Panc1 (cell line): ENCODE measurements at regions not wholly inside any gene's neighbourhood (a gene's known extent, or its start where the extent isn't known, plus 50 kb on each side); places are given as distances from the start of the nearest gene placed in this dataset.

Source experiments
- ATAC-seq: fragments of 200-7000 bp; cut with Tn5 transposase; 2 replicates; pipeline ENCODE4 v1.9.1; 2020; ENCODE audit warnings: mild to moderate bottlenecking, moderate library complexity
- BruUV-seq: library from RNA; stranded (reverse); fragments of 400-500 nt; replicated peaks from 2 replicates; lab custom pipeline; 2021; lab: Mats Ljungman, UMichigan
- CTCF ChIA-PET: fragments of 300-600 bp; sonication (Branson Sonifier 250); formaldehyde crosslinking; loops from one replicate; lab custom pipeline; 2022; ENCODE audit warnings: antibody characterized with exemption; lab: Charles Lee
- POLR2A ChIA-PET: fragments of 300-600 bp; sonication (Branson Sonifier 250); formaldehyde crosslinking; loops from one replicate; lab custom pipeline; 2022; ENCODE audit warnings: antibody characterized with exemption; lab: Charles Lee
- DNase-seq: peaks from one replicate; pipeline ENCODE4 v3.0.0-alpha.2; 2010; ENCODE audit warnings: low read depth, low spot score
- H3K27ac ChIP-seq: 2 replicates; pipeline ENCODE4 v1.5.1; 2011; ENCODE audit warnings: mild to moderate bottlenecking, low read length, inconsistent platforms
- H3K27me3 ChIP-seq: fragments of 200-500 bp; sonication (Bioruptor generic); 2 replicates; pipeline ENCODE4 v1.6.0; 2014; ENCODE audit warnings: low read length, inconsistent platforms; ENCODE audit not compliant: control insufficient read depth, insufficient read depth
- H3K36me3 ChIP-seq: fragments of 200-500 bp; sonication (Bioruptor generic); 2 replicates; pipeline ENCODE4 v1.5.1; 2014; ENCODE audit warnings: inconsistent platforms, mild to moderate bottlenecking, low read length, moderate library complexity; ENCODE audit not compliant: control insufficient read depth, insufficient read depth
- H3K4me1 ChIP-seq: 2 replicates; pipeline ENCODE4 v1.5.1; 2011; ENCODE audit warnings: inconsistent platforms, mild to moderate bottlenecking, low read length, moderate library complexity; ENCODE audit not compliant: control insufficient read depth, insufficient read depth
- H3K4me3 ChIP-seq, 2 experiments: 2 replicates each; pipeline ENCODE4 v1.5.1; 2011 to 2012; ENCODE audit warnings: low read depth in 2 of 2, low read length in 2 of 2, mild to moderate bottlenecking in 2 of 2, inconsistent platforms in 1 of 2, moderate library complexity in 1 of 2
- H3K9me3 ChIP-seq: fragments of 200-500 bp; sonication (Bioruptor generic); 2 replicates; pipeline ENCODE4 v1.5.1; 2014; ENCODE audit warnings: low read depth, mild to moderate bottlenecking, inconsistent platforms, low read length, moderate library complexity; ENCODE audit not compliant: control insufficient read depth, insufficient read depth
- POLR2AphosphoS5 ChIP-seq: IDR thresholded peaks from 2 replicates; pipeline ENCODE4 v1.6.1; 2012; ENCODE audit warnings: mild to moderate bottlenecking, low read depth, low read length, moderate library complexity
- SIN3A ChIP-seq: IDR thresholded peaks from 2 replicates; pipeline ENCODE4 v1.6.1; 2012; ENCODE audit warnings: low read depth, mild to moderate bottlenecking, low read length, moderate library complexity, borderline replicate concordance; ENCODE audit not compliant: insufficient read depth
- TCF7L2 ChIP-seq: IDR thresholded peaks from 2 replicates; pipeline ENCODE4 v1.6.1; 2011; ENCODE audit warnings: mild to moderate bottlenecking, low read depth, low read length, inconsistent platforms
- in situ Hi-C: cut with HindIII; loops from 2 replicates; pipeline ENCODE4 v1.10.0; 2016; ENCODE audit warnings: low sequenced_read_pairs, low pct_unique_long_range_greater_than_20kb
- intact Hi-C: fragments of 100-400 bp; cut with micrococcal nuclease; formaldehyde crosslinking; loops from one replicate; pipeline ENCODE4 v1.10.0; 2022; ENCODE audit not compliant: unreplicated experiment
- TF ChIP-seq, protein P1 (sequence below), 2 experiments: IDR thresholded peaks; 2 replicates each; pipeline ENCODE4 v1.6.1; 2011 to 2012; ENCODE audit warnings: low read depth in 2 of 2, control low read depth in 1 of 2, low read length in 1 of 2, mild to moderate bottlenecking in 1 of 2, moderate library complexity in 1 of 2; ENCODE audit not compliant: insufficient read depth in 1 of 2
- TF ChIP-seq, protein P2 (sequence below): fragments of 450-650 bp; IDR thresholded peaks from 2 replicates; pipeline ENCODE4 v1.5.1; 2017; ENCODE audit warnings: mild to moderate bottlenecking

DNA sequence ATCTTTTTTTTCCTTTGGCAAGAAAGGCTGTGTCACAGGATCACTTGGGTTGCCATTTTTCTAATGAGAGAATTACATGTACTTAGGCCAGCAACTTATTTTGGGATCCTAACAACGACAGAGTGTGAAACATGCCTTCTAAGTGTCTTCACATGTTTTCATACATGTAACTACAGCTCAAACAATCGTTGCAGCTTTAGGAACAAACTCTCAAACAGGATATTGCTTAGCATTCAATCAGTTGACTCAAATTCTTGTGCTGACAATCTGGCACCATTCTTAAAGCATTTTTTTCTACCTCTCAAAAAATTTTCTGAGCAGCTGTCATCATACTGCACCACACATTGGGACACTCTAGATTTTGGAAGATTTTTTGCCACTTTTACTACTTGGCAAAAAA is 435.5 kb downstream of the HINT1 start:
- TF ChIP-seq, protein P1, sequence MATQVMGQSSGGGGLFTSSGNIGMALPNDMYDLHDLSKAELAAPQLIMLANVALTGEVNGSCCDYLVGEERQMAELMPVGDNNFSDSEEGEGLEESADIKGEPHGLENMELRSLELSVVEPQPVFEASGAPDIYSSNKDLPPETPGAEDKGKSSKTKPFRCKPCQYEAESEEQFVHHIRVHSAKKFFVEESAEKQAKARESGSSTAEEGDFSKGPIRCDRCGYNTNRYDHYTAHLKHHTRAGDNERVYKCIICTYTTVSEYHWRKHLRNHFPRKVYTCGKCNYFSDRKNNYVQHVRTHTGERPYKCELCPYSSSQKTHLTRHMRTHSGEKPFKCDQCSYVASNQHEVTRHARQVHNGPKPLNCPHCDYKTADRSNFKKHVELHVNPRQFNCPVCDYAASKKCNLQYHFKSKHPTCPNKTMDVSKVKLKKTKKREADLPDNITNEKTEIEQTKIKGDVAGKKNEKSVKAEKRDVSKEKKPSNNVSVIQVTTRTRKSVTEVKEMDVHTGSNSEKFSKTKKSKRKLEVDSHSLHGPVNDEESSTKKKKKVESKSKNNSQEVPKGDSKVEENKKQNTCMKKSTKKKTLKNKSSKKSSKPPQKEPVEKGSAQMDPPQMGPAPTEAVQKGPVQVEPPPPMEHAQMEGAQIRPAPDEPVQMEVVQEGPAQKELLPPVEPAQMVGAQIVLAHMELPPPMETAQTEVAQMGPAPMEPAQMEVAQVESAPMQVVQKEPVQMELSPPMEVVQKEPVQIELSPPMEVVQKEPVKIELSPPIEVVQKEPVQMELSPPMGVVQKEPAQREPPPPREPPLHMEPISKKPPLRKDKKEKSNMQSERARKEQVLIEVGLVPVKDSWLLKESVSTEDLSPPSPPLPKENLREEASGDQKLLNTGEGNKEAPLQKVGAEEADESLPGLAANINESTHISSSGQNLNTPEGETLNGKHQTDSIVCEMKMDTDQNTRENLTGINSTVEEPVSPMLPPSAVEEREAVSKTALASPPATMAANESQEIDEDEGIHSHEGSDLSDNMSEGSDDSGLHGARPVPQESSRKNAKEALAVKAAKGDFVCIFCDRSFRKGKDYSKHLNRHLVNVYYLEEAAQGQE (IDR thresholded peaks at IDR 0.05; ENCODE audit: insufficient read depth in 1 of 2, low read depth in 2 of 2, low read length in 1 of 2), result no peak
- TF ChIP-seq, protein P2, sequence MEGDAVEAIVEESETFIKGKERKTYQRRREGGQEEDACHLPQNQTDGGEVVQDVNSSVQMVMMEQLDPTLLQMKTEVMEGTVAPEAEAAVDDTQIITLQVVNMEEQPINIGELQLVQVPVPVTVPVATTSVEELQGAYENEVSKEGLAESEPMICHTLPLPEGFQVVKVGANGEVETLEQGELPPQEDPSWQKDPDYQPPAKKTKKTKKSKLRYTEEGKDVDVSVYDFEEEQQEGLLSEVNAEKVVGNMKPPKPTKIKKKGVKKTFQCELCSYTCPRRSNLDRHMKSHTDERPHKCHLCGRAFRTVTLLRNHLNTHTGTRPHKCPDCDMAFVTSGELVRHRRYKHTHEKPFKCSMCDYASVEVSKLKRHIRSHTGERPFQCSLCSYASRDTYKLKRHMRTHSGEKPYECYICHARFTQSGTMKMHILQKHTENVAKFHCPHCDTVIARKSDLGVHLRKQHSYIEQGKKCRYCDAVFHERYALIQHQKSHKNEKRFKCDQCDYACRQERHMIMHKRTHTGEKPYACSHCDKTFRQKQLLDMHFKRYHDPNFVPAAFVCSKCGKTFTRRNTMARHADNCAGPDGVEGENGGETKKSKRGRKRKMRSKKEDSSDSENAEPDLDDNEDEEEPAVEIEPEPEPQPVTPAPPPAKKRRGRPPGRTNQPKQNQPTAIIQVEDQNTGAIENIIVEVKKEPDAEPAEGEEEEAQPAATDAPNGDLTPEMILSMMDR, result no peak
- TF ChIP-seq SIN3A, result no peak
- no peak for TF ChIP-seq TCF7L2
- TF ChIP-seq POLR2AphosphoS5, result no peak
- Histone ChIP-seq H3K9me3 (no peaks in the 10 kb centered on the region; the same call in 1 of the 2 replicates), H3K36me3 (no peaks in the 10 kb centered on the region), H3K27me3 (no peaks in the 10 kb centered on the region), H3K4me1 (no peaks in the 10 kb centered on the region), H3K27ac (no peak overlapping the region), H3K4me3 (no peak overlapping the region)
- no TSS peak for BruUV-seq
- DNase-seq (no peak), ATAC-seq (no peak)
- intact Hi-C loops (loop anchor here (10.0 kb wide), 2 partner anchors 375 to 625 kb away; no protein-coding TSS in a partner anchor), in situ Hi-C loops (no loop called here)
- ChIA-PET CTCF (no interaction called here), POLR2A (no interaction called here)

DNA sequence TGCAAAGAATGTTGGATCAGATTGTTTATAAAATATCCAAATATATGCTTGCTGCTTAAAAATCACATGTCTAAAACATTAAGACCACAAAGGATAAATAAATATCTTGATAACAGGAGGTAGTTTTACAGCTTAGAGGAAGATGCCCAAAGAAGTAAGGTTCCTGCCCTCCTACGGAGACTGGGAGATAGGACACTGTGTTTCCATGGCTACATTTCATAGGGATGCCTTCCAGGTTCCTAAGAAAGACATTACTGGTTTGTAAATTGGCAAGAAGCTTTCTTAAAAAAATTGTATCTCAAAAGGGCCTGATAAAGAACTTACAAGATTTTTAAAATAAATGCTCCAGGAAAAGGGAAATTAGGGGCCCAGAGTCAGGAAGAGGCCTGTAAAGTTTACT is 437.2 kb downstream of the HINT1 start:
- TF ChIP-seq SIN3A (no peak), POLR2AphosphoS5 (no peak), TCF7L2 (no peak)
- TF ChIP-seq, protein P2, result no peak
- TF ChIP-seq, protein P1 (IDR thresholded peaks at IDR 0.05; ENCODE audit: insufficient read depth in 1 of 2, low read depth in 2 of 2, low read length in 1 of 2), result no peak
- H3K27me3 ChIP-seq, result no peaks in the 10 kb centered on the region
- no peak overlapping the region for H3K4me3 ChIP-seq
- ATAC-seq, result no peak
- no peak for DNase-seq
- ChIA-PET POLR2A (interaction anchor here (0.7 kb wide), 1 partner anchor 728 kb away, joined by 11 read pairs; no protein-coding TSS in a partner anchor), CTCF (no interaction called here)
- in situ Hi-C loops, result no loop called here
- H3K9me3 ChIP-seq, result no peaks in the 10 kb centered on the region; the same call in 1 of the 2 replicates
- no TSS peak for BruUV-seq
- no peaks in the 10 kb centered on the region for H3K36me3 ChIP-seq
- no peak overlapping the region for H3K27ac ChIP-seq
- intact Hi-C loops, result loop anchor here (10.0 kb wide), 2 partner anchors 377 to 623 kb away; no protein-coding TSS in a partner anchor
- no peaks in the 10 kb centered on the region for H3K4me1 ChIP-seq
